Smooth muscle cell (in vitro differentiated cells): ENCODE measurements at regions not wholly inside any gene's neighbourhood (a gene's known extent, or its start where the extent isn't known, plus 50 kb on each side); places are given as distances from the start of the nearest gene placed in this dataset.

Experiments
- DNase-seq: peaks from one replicate; lab custom pipeline; 2025; ENCODE audit not compliant: unreplicated experiment; lab: John Stamatoyannopoulos, UW
- H2AFZ ChIP-seq: fragments of 200-600 bp; sonication (generic); 2 replicates; pipeline ENCODE4 v1.6.0; 2016; ENCODE audit warnings: antibody characterized with exemption, low read depth, mild to moderate bottlenecking
- H3F3A ChIP-seq: fragments of 200-600 bp; sonication (generic); 2 replicates; pipeline ENCODE4 v1.6.0; 2017; ENCODE audit warnings: antibody characterized with exemption, low read depth
- H3K27ac ChIP-seq: fragments of 200-600 bp; sonication (generic); 2 replicates; pipeline ENCODE4 v1.5.1; 2016; ENCODE audit warnings: low read depth, mild to moderate bottlenecking
- H3K27me3 ChIP-seq: fragments of 200-600 bp; sonication (generic); 2 replicates; pipeline ENCODE4 v1.6.1; 2016; ENCODE audit warnings: low read depth, mild to moderate bottlenecking
- H3K36me3 ChIP-seq: fragments of 200-600 bp; sonication (generic); 2 replicates; pipeline ENCODE4 v1.5.1; 2016; ENCODE audit warnings: low read depth
- H3K4me1 ChIP-seq: fragments of 200-600 bp; sonication (generic); 2 replicates; pipeline ENCODE4 v1.5.1; 2016; ENCODE audit warnings: low read depth
- H3K4me2 ChIP-seq: fragments of 200-600 bp; sonication (generic); 2 replicates; pipeline ENCODE4 v1.6.0; 2016; ENCODE audit warnings: mild to moderate bottlenecking
- H3K4me3 ChIP-seq: fragments of 200-600 bp; sonication (generic); 2 replicates; pipeline ENCODE4 v1.5.1; 2016; ENCODE audit warnings: mild to moderate bottlenecking
- H3K79me2 ChIP-seq: fragments of 200-600 bp; sonication (generic); 2 replicates; pipeline ENCODE4 v1.6.0; 2016; ENCODE audit warnings: low read depth, mild to moderate bottlenecking
- H3K9ac ChIP-seq: fragments of 200-600 bp; sonication (generic); 2 replicates; pipeline ENCODE4 v1.6.0; 2016; ENCODE audit warnings: low read depth
- H3K9me3 ChIP-seq: fragments of 200-600 bp; sonication (generic); replicated peaks from 2 replicates; pipeline ENCODE4 v1.5.1; 2016; ENCODE audit warnings: low read depth
- H4K20me1 ChIP-seq: fragments of 200-600 bp; sonication (generic); 2 replicates; pipeline ENCODE4 v1.6.0; 2016; ENCODE audit warnings: low read depth
- CTCF ChIP-seq: fragments of 200-600 bp; sonication (generic); IDR thresholded peaks from 2 replicates; pipeline ENCODE4 v1.5.1; 2017; ENCODE audit warnings: borderline replicate concordance, mild to moderate bottlenecking, antibody characterized with exemption; ENCODE audit not compliant: insufficient read depth, poor library complexity, severe bottlenecking
- WGBS: methylation state at CpG from one replicate; pipeline ENCODE4 v1.1.7; 2016; ENCODE audit warnings: low lambda C conversion rate; 5-methylcytosine and 5-hydroxymethylcytosine counted together

DNA sequence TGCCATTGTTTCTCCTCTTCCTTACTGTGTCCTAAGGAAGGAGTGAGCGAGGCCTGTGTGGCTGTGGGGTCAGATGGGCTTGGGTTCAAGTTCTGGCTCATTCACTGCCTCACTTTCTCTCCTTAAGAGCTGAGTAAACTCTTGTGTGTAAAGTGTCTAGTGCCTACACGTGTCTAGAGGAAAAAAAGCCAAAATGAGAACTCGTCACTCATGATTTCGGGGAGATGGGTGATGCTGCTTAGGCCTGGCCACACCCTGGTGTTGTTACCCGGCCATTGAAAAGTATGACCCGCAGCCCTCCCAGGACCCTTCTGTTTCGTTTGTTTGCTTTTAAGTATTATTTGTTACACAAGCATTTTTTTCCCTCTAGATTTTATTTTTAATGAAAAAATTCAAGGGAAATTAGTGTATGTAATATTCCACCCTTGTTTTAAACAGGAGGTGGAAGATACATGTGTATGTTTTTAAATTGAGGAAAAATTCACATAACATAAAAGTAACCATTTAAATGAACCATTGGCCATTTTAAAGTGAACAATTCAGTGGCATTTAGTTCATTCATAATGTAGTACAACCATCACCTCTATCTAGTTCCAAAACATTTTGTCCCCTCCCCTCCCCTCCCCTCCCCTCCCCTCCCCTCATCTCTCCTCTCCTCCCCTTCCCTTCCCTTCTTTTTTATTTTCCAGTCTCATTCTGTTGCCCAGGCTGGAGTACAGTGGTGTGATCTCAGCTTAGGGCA is 71.0 kb downstream of the CEBPB start:
- no peaks in the 10 kb centered on the region for H4K20me1 ChIP-seq
- no peak for TF ChIP-seq CTCF
- H3K9ac ChIP-seq, result no peak overlapping the region
- no peaks in the 10 kb centered on the region for H3K9me3 ChIP-seq
- no peak overlapping the region for H2AFZ ChIP-seq
- DNase-seq, result no peak
- H3K27me3 ChIP-seq, result no peaks in the 10 kb centered on the region
- no peaks in the 10 kb centered on the region for H3K79me2 ChIP-seq
- no peak overlapping the region for H3K4me3 ChIP-seq
- H3K36me3 ChIP-seq, result no peaks in the 10 kb centered on the region
- 93% methylated on average over 7 of the region's 7 CpGs for WGBS
- no peaks in the 10 kb centered on the region for H3K4me1 ChIP-seq
- no peaks in the 10 kb centered on the region for H3F3A ChIP-seq
- no peak overlapping the region for H3K27ac ChIP-seq
- no peak overlapping the region for H3K4me2 ChIP-seq

DNA sequence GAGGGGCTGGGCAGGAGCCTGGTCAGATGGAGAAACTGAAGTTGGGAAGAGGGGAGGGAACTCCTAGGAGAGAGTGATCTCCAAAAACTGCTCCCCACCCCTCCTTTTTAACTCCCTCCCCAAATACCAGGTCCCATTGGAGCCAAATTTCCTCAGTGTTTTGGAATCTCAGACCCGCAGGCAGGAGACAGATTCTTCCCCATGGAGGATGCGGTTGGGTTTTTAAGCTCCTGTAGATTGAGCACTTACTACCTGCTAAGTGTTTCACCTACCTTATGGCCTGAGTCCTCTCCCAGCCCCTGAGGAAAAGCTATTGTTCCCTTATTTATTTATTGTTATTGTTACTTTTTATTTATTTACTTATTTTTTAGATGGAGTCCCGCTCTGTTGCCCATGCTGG is 73.2 kb downstream of the CEBPB start:
- no peak for DNase-seq
- no peak overlapping the region for H3K4me3 ChIP-seq
- H3K4me2 ChIP-seq, result no peak overlapping the region
- H3F3A ChIP-seq, result no peaks in the 10 kb centered on the region
- no peaks in the 10 kb centered on the region for H3K9me3 ChIP-seq
- H3K9ac ChIP-seq, result no peak overlapping the region
- H3K27me3 ChIP-seq, result no peaks in the 10 kb centered on the region
- H2AFZ ChIP-seq, result no peak overlapping the region
- H3K36me3 ChIP-seq, result no peaks in the 10 kb centered on the region
- 77% methylated on average over 3 of the region's 3 CpGs for WGBS
- TF ChIP-seq CTCF, result no peak
- H4K20me1 ChIP-seq, result no peaks in the 10 kb centered on the region
- H3K4me1 ChIP-seq, result peaks cover 8% of the 10 kb centered on the region
- no peak overlapping the region for H3K27ac ChIP-seq
- H3K79me2 ChIP-seq, result no peaks in the 10 kb centered on the region

GRCh38 chr20:50264534-50265145 is 74.0 kb downstream of the CEBPB start:
- 95% methylated on average over 13 of the region's 13 CpGs for WGBS
- Histone ChIP-seq H4K20me1 (no peaks in the 10 kb centered on the region), H3K36me3 (no peaks in the 10 kb centered on the region), H3K27ac (no peak overlapping the region), H3F3A (no peaks in the 10 kb centered on the region), H3K4me2 (no peak overlapping the region), H3K9ac (no peak overlapping the region), H3K4me3 (no peak overlapping the region), H3K9me3 (no peaks in the 10 kb centered on the region), H3K79me2 (no peaks in the 10 kb centered on the region), H2AFZ (no peak overlapping the region), H3K4me1 (peaks cover 8% of the 10 kb centered on the region), H3K27me3 (no peaks in the 10 kb centered on the region)
- no peak for DNase-seq
- TF ChIP-seq CTCF, result no peak
